C4-2B (cell line): ENCODE measurements at regions not wholly inside any gene's neighbourhood (a gene's known extent, or its start where the extent isn't known, plus 50 kb on each side); places are given as distances from the start of the nearest gene placed in this dataset.

Source experiments
- CTCF ChIP-seq: fragments of 450-650 bp; conservative IDR thresholded peaks from 2 replicates; pipeline ENCODE4 v1.5.1; 2017; ENCODE audit warnings: mild to moderate bottlenecking
- ZFX ChIP-seq: fragments of 450-650 bp; IDR thresholded peaks from 2 replicates; pipeline ENCODE4 v1.6.1; 2017

GRCh38 chr5:101404531-101404930, 501.4 kb upstream of the ST8SIA4 start:
- TF ChIP-seq CTCF (no peak), ZFX (no peak)
